Right lung (tissue), 2 donors: ENCODE measurements at regions not wholly inside any gene's neighbourhood (a gene's known extent, or its start where the extent isn't known, plus 50 kb on each side); places are given as distances from the start of the nearest gene placed in this dataset.
A peak's percentile ranks its signal among the peaks of the same experiment; 100 is the strongest.

Experiments
- DNase-seq, 2 donors: peaks; one replicate each; pipeline ENCODE4 v3.0.0-alpha.2; 2013

DNA sequence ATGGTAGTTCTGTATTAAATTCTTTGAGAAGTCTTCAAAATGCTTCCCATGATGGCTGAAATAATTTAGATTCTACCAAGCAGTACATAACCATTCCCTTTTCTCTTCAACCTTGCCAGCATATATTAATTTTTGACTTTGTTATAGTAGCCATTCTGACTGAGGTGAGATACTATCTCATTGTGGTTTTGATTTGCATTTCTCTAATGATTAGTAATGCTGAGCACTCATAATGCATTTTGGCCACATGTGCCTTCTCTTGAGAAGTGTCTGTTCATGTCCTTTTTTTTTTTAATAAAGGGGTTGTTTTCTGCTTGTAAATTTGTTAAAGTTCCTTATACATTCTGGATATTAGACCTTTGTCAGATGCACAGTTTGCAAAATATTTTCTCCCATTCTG, 173.9 kb downstream of the CALCRL start:
- DNase-seq: no peak

DNA sequence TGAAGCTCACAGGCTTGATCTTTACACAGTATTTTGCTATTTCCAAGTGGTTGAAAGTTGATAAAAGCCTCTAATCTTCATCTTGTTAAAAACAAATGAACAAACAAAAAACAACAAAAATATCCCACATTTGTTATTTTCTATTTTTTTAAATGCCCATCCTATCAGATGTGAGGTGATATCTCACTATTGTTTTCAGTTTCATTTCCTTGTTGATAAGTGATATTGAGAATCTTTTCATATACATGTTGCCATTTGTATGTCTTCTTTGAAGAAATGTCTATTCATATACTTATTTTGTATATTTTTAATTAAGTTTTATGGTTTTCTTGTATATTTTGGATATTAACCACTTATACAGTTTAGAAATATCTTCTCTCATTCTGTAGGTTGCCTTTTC, 175.8 kb downstream of the CALCRL start:
- no peak for DNase-seq

DNA sequence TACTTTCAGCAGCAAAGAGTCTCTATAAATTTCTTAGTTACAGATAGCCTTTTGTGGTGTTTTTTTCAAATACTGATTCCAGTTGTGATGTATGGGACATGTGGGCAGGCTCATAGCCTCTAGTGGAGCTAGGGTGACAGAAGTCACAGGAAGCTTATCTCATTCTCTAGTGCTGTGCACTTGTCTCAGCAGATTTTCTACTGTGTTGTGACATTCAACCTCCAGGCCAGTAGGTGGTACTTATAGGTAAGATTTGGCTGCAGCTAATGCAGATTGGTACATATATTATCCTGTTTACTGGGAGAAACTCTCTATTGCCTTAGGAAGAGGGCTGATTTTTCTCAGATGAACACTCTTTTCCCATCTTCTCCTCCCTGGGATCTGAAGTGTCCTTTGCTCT, 176.2 kb downstream of the CALCRL start:
- DNase-seq: no peak

DNA sequence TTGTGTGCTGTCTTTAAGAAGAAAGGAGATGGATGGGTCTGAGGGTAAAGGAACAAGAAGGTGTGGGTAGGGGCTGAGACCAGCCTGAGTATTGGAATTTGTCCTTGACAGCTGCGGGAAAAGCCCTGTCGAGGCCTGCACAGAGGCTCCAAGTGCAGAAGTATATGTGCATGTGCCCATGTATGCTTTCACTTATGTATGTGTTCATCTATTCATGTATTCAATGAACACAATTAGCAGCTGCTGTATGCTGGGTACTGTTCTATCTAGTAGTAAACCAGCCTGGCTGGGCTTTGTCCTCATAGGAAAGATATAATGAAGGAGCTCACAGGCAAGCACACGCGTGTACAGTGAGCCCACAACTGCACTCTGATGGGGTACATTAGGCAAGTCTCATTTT, 181.4 kb downstream of the CALCRL start:
- DNase-seq: no peak

DNA sequence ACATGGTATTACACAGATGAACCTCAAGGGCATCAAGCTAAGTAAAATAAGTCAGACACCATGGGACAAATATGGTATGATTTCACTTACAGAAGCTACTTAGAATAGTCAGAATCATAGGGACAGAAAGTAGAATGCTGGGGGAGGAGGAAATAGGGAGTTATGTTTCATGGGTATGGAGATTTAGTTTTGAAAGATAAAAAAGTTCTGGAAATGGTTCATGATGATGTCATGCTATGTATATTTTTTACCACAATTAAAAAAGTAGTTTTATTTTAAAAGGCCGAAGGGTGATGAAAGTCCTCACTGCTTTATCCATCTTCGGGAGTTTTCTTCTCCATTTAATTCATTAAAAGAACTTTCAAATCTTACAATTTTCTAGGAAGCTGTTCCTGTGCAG, 181.9 kb downstream of the CALCRL start:
- DNase-seq: no peak

DNA sequence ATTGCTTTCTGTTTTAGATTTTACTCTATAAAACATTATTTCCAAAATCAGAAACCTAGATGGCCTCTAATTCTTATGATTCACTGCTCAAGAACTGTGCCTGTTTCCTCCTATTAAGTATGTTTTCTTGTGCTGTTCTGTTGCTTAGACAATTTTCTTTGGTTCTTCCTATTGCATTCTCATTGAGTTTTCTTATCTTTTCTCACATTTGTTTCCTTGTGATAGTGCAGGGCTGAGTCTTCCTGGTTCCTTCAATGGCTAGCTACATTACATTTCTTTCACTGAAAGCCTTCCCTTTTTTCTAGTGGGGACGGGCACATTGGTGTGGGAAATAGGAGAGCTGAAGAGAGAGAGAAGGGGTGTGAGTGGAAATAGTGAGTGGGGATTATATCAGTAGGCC, 183.4 kb downstream of the CALCRL start:
- DNase-seq: no peak

DNA sequence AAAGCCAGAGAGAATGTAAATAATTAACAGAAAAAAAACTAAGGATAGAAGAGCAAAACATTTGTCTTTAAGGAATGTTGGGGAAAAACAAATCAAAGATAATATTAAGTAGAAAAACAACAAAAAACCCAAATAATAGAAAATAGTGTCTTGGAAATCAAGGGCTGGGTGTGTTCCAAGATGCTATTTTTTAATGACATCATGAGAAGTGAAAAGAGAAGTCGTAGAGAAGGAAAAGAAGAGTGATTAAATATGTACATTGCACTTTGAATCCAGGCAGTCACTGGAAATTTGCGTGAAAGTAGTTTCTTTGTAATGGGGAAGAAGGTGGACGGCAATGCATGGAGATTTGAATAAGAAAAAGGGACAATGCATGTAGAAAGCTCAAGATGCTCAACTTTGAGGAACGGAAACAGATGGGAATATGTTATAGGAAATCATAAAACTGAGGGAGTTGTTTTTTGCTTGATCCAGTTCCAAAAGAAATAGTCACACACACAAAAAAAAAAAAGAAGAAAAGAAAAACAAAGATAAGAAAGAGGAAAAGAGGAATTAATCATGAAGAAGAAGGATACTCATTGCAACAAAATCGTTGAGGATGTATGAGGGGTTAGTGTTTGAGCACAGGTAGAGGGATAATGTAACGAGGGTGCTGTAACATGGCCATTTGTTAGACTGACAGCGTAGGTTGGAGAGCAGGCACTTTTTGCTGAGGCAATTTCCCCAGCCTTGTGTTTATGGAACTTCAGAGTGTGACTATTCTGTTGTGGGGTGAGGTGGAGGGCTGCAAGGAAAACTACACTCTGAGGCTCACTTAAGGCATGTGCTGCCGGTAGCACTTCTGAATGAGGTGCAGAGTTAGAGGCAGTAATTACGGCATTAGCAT, 184.1 kb downstream of the CALCRL start:
- DNase-seq: peak in 1 of 2 donors; percentile 7

DNA sequence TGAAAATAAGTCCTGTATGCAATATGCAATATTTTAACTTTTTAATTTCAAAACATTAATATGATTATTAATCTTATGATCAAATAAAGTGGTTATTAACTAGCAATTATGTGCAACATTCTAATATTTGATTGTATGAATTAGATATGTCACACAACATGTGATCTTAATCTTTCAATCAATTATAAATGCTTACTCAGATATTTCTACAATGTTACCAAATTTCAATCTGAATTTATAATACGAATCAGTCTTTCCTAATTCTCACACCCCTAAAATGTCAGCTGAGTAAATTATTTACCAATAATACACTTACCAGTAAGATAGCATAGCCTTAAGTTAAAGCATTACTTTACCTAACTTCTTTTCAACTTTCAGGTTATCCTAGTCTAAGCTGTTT, 186.3 kb downstream of the CALCRL start:
- no peak for DNase-seq

DNA sequence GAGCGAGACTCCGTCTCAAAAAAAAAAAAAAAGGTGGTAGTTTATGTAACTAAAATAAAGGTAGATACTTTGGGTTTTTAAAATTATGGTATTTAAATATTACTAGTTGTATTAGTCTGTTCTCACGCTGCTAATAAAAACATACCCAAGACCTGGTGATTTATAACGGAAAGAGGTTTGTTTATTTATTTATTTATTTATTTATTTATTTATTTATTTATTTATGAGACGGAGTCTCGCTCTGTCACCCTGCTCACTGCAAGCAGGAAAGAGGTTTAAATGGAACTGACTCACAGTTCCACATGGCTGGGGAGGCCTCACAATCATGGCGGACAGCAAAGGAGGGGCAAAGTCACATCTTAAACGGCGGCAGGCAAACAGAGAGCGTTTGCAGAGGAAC, 196.0 kb downstream of the CALCRL start:
- DNase-seq: no peak

DNA sequence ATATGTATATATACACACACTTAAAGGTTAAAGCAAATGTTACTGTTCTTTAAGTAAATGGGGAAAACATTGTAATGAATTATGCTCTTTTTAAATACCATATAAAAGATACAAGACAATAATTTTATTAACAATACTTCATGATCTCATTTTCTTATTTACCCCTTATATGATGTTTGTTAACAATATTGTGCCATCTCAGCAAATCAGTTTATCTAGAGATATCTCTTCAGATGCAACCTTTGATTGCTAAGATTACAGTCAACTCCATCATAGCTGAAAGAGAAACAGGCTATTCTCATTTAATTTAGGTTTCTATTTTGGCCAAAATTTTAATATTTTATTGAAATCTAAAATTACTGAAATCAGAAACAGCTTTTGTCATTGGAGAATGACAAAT, 197.9 kb downstream of the CALCRL start:
- no peak for DNase-seq

DNA sequence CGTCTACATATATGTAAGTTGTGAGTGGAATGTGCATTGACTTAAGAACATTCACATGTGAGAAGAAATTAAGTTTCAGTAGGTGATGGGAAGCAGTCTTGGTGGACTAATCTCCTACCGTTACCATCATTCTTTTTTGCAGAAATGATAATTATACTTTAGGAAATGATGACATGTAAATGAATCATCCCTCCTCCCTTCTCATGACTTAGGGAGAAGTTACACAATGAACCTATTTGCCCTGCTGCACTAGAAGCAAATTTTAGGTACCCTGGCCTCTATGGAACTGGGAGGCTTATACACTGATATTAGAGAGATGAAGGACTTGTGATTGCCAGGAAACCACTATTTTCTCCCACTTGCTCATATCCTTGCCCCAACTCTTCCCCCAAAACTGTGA, 214.2 kb downstream of the CALCRL start:
- no peak for DNase-seq

DNA sequence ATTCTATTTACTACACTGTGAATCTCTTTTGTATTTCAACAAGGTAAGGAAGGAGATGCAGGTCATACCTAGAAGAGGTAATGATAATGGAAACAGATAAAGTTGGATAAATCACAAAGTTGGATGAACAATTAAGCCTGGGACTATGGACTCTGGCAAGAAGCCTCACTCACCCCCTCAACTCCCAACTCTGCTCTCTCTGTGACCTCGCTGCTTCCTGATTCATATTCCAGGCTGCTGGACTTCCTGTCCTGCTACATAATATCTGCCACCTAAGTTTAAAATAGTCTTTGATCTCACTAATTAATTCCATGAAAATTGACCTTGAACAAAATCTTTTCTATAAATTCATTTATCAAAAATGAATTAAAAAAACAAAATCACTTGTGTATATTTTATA, 215.3 kb downstream of the CALCRL start:
- DNase-seq: no peak

DNA sequence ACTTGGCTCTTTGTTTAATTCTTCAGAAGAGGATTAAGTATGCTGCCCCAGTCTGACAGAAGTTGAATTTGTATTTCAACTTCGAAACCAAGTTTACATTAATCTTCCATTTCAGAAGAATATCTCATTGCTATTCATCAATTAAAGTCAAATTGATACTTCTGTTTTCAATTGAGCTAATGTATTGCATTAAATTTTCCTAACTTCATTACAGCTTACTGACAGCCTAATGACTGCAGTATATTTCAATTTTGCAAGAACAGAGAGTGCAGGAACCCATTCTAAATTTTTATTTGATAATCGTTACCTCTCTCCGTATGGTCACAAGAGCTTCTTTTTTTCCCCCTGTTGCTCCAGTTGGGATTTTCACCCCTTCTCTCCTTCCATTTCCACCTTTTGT, 218.0 kb downstream of the CALCRL start:
- no peak for DNase-seq

DNA sequence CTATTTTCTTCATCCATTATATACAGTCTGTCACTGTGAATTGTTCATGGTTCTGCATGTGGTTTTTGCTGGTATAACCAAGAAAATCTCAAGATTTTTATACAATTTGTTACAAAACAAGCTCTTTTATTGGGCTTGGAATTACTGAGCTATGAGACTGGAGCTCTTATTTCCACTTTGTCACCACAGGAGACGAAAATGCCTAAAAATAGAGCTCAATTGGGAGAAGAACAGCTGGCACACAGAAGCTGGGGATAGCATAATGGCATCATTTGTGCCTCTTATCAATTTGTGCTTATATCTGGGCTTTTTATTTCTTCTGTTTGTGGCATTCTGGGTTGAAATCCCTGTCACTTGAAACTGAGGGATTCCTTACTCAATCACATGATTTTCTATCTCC, 219.1 kb downstream of the CALCRL start:
- no peak for DNase-seq

DNA sequence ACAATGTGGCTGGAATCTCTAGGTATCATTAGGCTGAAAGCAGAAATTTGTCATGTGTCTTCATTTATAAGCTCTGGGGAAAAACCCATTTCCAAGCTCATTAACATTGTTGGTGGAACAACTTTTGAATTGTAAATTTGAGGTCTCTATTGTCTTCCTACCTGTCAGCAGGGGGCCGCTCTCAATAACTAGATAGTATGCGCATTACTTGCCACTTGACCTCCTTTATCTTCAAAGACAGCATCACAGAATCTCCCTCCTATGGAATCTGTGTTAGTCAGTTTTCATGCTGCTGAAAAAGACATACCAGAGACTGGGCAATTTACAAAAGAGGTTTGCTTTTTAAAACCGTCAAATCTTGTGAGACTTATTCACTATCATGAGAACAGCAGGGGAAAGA, 223.1 kb downstream of the CALCRL start:
- DNase-seq: no peak

DNA sequence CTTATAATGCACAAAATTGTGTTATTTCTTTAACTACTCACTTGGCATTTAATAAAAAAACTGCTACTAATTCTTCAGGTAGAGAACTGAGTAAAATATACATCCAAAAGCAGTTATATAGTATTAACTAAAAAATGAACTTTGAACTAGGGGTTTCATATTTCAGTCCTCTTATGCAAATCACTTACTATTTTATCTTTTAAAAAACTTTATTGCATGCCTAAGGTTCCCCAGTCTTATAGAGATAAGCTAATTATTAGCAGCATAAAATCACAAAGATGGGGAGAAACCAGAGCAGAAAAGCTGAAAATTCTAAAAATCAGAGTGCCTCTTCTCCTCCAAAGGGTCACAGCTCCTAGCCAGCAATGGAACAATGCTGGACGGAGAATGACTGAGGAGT, 228.0 kb downstream of the CALCRL start:
- no peak for DNase-seq

DNA sequence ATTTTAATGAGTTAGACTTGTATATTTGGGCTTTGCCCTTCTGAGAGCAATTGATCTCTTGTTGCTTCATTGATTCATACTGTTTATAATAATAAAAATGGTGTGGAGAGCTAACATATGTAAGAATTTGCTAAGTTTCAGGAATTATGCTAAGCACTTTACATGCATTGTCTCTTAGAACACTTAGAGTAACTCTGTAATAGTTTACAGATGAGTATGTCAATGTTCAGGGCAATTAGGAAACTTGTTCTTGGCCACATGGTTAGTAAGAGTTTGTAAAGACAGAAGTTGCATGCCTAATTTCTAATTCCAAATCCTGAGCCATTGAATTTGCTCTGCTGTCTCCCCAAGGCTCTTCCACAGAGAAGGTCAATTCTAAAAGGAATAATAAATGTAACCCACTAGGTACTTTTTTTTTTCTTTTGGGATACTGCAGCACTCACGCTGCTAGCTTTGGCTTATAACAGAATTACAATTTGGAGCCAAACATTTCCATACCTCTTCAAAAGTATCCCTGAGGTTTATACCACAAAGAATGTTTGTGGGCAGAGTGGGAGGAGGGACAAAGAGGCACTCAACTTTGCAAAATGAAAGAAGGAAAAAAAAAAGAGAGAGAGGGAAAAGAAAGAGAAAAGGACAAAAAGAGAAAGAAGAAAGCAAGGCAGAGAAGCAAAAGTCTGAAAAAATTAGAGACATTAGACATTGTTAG, 232.4 kb downstream of the CALCRL start:
- no peak for DNase-seq

DNA sequence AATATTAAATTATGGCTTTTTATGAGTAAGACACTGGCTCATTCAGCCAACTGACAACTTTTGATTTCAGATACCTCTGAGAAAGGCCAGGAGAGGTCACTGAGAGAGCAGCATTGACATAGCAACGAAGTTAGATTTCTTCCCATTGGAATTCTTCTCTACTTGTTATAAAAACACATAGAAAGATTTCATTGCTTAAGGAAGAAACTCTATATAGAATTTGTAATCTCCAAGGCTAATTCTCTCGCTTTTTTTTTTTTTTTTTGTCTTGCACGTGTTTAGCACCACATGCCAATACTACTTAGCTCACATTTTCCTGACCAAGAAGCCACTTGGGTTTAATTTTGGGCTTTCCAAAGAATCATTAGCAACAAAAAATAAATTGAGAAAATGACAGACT, 233.7 kb downstream of the CALCRL start:
- no peak for DNase-seq

DNA sequence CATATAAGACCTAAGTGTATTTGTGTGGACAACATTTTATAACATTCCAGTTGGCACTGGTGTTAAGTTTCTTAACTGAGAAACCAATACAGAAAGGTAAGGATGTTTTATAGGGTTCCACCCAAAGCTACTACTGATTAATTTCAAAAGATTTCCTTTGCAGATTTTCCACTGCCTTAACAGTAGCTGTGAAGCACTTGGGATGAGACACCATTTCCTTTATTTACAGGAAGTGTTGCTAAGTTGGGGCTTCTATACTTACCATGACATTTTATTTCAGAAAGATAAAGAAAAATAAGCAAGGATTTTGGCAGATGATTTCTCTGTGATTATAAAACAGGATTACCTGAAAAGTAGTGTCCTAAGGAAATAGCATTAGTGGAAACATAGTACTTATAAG, 234.3 kb downstream of the CALCRL start:
- no peak for DNase-seq

DNA sequence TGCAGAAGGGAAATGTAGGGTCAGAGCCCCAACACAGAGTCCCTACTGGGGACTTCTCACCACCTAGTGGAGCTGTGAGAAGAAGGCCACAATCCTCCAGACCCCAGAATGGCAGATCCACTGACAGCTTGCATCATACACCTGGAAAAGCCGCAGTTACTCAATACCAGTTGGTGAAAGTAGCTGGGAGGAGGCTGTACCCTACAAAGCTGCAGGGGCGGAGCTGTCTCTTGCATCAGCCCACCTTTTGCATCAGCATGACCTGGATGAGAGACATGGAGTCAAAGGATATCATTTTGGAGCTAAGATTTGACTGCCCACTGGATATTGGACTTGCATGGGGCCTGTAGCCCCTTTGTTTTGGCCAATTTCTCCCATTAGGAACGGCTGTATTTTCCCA, 237.3 kb downstream of the CALCRL start:
- no peak for DNase-seq

DNA sequence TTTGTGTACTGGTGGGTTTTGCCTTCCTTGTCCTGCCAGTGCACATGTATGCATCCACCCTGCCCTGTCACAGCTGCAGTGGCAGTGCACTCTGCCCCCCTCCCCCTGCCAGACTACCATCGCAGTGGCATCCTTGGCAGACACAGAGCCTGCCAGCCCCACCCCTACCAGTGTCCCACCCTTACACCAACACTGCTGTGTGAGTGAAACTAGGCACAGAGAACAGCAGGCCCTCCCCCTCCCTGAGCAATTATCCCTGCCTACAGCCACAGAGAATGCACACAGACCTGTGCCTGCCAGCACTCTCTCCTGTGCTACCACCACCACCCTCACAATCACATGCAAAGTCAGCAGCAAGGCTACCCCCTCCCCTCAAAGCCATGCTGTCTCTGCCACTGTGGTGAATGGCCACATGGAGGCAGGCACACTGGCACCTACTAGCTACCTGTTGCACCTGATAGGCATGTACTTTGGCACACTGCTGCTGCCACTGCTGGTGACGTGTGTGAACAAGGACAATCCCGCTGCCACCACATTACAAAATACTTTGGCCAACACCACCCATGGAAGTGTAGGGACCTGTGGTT, 239.8 kb downstream of the CALCRL start:
- no peak for DNase-seq

DNA sequence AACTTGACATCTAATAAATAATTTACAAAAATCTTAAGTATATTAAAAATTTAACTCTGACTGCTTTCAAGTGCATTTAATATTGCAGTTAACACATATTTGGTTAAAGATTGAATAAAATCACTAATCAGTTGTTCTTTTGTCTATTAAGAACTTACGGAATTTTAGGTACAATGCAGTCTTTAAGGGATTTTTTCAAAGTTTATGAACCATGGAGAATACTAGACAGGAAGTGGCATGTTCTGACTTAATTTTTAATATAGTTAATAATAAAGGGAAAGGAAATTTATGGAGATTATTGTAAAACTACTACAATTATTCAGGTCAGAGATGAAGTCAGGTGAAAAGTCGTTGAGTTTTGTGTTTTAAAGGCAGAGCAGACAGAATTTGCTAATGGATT, 240.9 kb downstream of the CALCRL start:
- DNase-seq: no peak

DNA sequence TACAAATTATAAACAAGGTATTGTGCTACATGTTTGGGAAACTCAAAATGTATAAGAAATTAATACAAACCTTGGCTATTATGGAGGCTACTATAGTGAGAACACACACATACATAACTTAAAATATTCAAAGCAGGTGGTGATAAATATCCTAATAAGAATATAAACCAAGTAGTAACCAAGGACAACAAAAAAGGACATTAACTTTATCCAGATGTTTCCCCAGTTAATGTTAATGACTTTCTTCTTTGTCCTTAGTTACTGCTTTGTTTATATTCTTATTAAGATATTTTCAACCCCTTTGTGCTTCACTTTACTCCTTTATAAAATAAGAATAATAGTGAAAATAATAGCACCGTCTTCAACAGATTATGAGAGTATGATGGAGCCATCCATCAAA, 241.6 kb downstream of the CALCRL start:
- DNase-seq: no peak
